Smooth muscle cell (in vitro differentiated cells): ENCODE measurements at regions not wholly inside any gene's neighbourhood (a gene's known extent, or its start where the extent isn't known, plus 50 kb on each side); places are given as distances from the start of the nearest gene placed in this dataset.
"Not testable (repeated sequence)": the region's sequence is repeated elsewhere in the genome, so short reads cannot be mapped to it uniquely, and the experiment has no call there.

Experiments
- DNase-seq: peaks from one replicate; lab custom pipeline; 2025; ENCODE audit not compliant: unreplicated experiment; lab: John Stamatoyannopoulos, UW
- H2AFZ ChIP-seq: fragments of 200-600 bp; sonication (generic); 2 replicates; pipeline ENCODE4 v1.6.0; 2016; ENCODE audit warnings: antibody characterized with exemption, low read depth, mild to moderate bottlenecking
- H3F3A ChIP-seq: fragments of 200-600 bp; sonication (generic); 2 replicates; pipeline ENCODE4 v1.6.0; 2017; ENCODE audit warnings: antibody characterized with exemption, low read depth
- H3K27ac ChIP-seq: fragments of 200-600 bp; sonication (generic); 2 replicates; pipeline ENCODE4 v1.5.1; 2016; ENCODE audit warnings: low read depth, mild to moderate bottlenecking
- H3K27me3 ChIP-seq: fragments of 200-600 bp; sonication (generic); 2 replicates; pipeline ENCODE4 v1.6.1; 2016; ENCODE audit warnings: low read depth, mild to moderate bottlenecking
- H3K36me3 ChIP-seq: fragments of 200-600 bp; sonication (generic); 2 replicates; pipeline ENCODE4 v1.5.1; 2016; ENCODE audit warnings: low read depth
- H3K4me1 ChIP-seq: fragments of 200-600 bp; sonication (generic); 2 replicates; pipeline ENCODE4 v1.5.1; 2016; ENCODE audit warnings: low read depth
- H3K4me2 ChIP-seq: fragments of 200-600 bp; sonication (generic); 2 replicates; pipeline ENCODE4 v1.6.0; 2016; ENCODE audit warnings: mild to moderate bottlenecking
- H3K4me3 ChIP-seq: fragments of 200-600 bp; sonication (generic); 2 replicates; pipeline ENCODE4 v1.5.1; 2016; ENCODE audit warnings: mild to moderate bottlenecking
- H3K79me2 ChIP-seq: fragments of 200-600 bp; sonication (generic); 2 replicates; pipeline ENCODE4 v1.6.0; 2016; ENCODE audit warnings: low read depth, mild to moderate bottlenecking
- H3K9ac ChIP-seq: fragments of 200-600 bp; sonication (generic); 2 replicates; pipeline ENCODE4 v1.6.0; 2016; ENCODE audit warnings: low read depth
- H3K9me3 ChIP-seq: fragments of 200-600 bp; sonication (generic); replicated peaks from 2 replicates; pipeline ENCODE4 v1.5.1; 2016; ENCODE audit warnings: low read depth
- H4K20me1 ChIP-seq: fragments of 200-600 bp; sonication (generic); 2 replicates; pipeline ENCODE4 v1.6.0; 2016; ENCODE audit warnings: low read depth
- CTCF ChIP-seq: fragments of 200-600 bp; sonication (generic); IDR thresholded peaks from 2 replicates; pipeline ENCODE4 v1.5.1; 2017; ENCODE audit warnings: borderline replicate concordance, mild to moderate bottlenecking, antibody characterized with exemption; ENCODE audit not compliant: insufficient read depth, poor library complexity, severe bottlenecking
- WGBS: methylation state at CpG from one replicate; pipeline ENCODE4 v1.1.7; 2016; ENCODE audit warnings: low lambda C conversion rate; 5-methylcytosine and 5-hydroxymethylcytosine counted together

DNA sequence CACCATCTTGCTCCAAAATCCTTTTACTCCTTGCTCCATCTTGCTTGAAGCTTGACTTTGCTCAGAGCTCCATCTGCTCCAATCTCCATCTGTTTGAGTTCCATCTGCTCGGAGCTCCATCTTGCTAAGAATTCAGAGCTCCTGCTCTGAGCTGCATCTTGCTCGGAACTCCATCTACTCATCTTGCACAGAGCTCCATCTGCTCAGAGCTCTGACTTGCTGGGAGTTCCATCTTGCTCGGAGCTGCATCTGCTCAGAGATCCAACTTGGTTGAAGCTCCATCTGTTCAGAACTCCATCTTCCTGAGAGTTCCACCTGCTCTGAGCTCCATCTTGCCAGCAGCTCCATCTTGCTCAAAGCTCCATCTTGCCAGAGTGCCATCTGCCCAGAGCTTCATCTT is 80.6 kb upstream of the ZNF98 start:
- peaks cover 2% of the 10 kb centered on the region for H3K9me3 ChIP-seq
- H3K79me2 ChIP-seq: no peaks in the 10 kb centered on the region
- H3K36me3 ChIP-seq: no peaks in the 10 kb centered on the region
- H3K4me2 ChIP-seq: no peak overlapping the region
- no peak for DNase-seq
- no peaks in the 10 kb centered on the region for H3F3A ChIP-seq
- 78% methylated on average over 3 of the region's 3 CpGs for WGBS
- H3K27me3 ChIP-seq: no peaks in the 10 kb centered on the region
- TF ChIP-seq CTCF: no peak
- no peak overlapping the region for H2AFZ ChIP-seq
- no peaks in the 10 kb centered on the region for H4K20me1 ChIP-seq
- H3K27ac ChIP-seq: no peak overlapping the region
- H3K4me3 ChIP-seq: no peak overlapping the region
- H3K4me1 ChIP-seq: no peaks in the 10 kb centered on the region
- no peak overlapping the region for H3K9ac ChIP-seq

- H4K20me1 ChIP-seq, H3K36me3 ChIP-seq, H3F3A ChIP-seq, H3K27me3 ChIP-seq, H3K79me2 ChIP-seq, H3K4me3 ChIP-seq, H3K4me1 ChIP-seq, H2AFZ ChIP-seq, DNase-seq, H3K9ac ChIP-seq, H3K27ac ChIP-seq, H3K4me2 ChIP-seq: not testable (repeated sequence)
- 89% methylated on average over 31 of the region's 34 CpGs for WGBS
- H3K9me3 ChIP-seq: peaks cover 11% of the 10 kb centered on the region
Measured at GRCh38 chr19:22498831-22499430, 76.8 kb upstream of the ZNF98 start.

DNA sequence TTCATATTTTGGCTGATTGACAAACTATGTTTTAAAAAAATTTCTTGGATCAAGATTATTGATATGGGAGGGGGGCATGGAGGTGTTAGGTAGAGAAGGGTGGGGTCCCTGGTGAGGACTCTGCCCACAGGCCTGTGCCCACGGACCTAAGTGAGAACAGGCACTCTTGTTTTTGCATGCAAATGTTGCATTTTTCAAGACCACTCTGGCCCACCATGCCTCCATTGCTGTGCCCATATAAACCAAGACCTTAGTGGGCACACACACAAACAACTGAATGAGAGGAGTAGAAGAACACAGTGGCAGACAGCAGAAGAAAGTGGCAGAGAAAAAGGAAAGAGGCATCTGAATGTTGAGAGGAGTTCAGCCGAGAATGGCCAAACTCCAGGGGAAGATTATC is 69.6 kb upstream of the ZNF98 start:
- no peaks in the 10 kb centered on the region for H4K20me1 ChIP-seq

GRCh38 chr19:22483514-22483913 is 61.4 kb upstream of the ZNF98 start:
- not testable (repeated sequence) for H3K27me3 ChIP-seq, DNase-seq, H2AFZ ChIP-seq, H3K9ac ChIP-seq, H3K4me1 ChIP-seq, H3F3A ChIP-seq, H4K20me1 ChIP-seq, H3K9me3 ChIP-seq, H3K4me2 ChIP-seq, H3K79me2 ChIP-seq, H3K27ac ChIP-seq, H3K4me3 ChIP-seq, H3K36me3 ChIP-seq
- 77% methylated on average over 7 of the region's 7 CpGs for WGBS

More for the DNA sequence above, 69.6 kb upstream of the ZNF98 start:
- WGBS: 44% methylated on average over 2 of the region's 2 CpGs
- H3K27me3 ChIP-seq: no peaks in the 10 kb centered on the region
- H3K79me2 ChIP-seq: no peaks in the 10 kb centered on the region
- H3K36me3 ChIP-seq: no peaks in the 10 kb centered on the region
- H3K27ac ChIP-seq: no peak overlapping the region
- no peak for DNase-seq
- H3K4me3 ChIP-seq: no peak overlapping the region
- H3K9ac ChIP-seq: no peak overlapping the region
- TF ChIP-seq CTCF: no peak
- H3K9me3 ChIP-seq: peaks cover 12% of the 10 kb centered on the region
- no peaks in the 10 kb centered on the region for H3F3A ChIP-seq
- no peak overlapping the region for H2AFZ ChIP-seq
- no peaks in the 10 kb centered on the region for H3K4me1 ChIP-seq
- H3K4me2 ChIP-seq: no peak overlapping the region

DNA sequence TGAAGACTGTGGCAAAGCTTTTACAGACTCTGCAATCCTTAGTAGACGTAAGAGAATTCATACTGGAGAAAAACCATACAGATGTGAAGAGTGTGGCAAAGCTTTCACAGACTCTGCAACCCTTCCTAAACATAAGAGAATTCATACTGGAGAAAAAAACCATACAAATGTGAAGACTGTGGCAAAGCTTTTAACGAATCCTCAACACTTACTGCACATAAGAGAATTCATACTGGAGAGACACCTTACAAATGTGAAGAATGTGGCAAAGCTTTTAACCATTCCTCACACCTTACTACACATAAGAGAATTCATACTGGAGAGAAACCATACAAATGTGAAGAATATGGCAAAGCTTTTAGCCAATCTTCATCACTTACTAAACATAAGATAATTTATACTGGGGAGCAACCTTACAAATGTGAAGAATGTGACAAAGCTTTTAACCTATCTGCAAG is 50.1 kb upstream of the ZNF98 start:
- no peak for TF ChIP-seq CTCF
- 77% methylated on average over 2 of the region's 2 CpGs for WGBS
- no peak for DNase-seq
- Histone ChIP-seq H3K9me3 (peaks cover 66% of the 10 kb centered on the region), H3K4me2 (no peak overlapping the region), H4K20me1 (no peaks in the 10 kb centered on the region), H3K79me2 (no peaks in the 10 kb centered on the region), H3K4me3 (no peak overlapping the region), H3K27me3 (no peaks in the 10 kb centered on the region), H3K4me1 (no peaks in the 10 kb centered on the region), H3K36me3 (no peaks in the 10 kb centered on the region), H3F3A (no peaks in the 10 kb centered on the region), H3K27ac (no peak overlapping the region), H3K9ac (no peak overlapping the region), H2AFZ (no peak overlapping the region)
